DND-41 (cell line): ENCODE measurements at regions not wholly inside any gene's neighbourhood (a gene's known extent, or its start where the extent isn't known, plus 50 kb on each side); places are given as distances from the start of the nearest gene placed in this dataset.

Experiments used
- EZH2 ChIP-seq: IDR thresholded peaks from 3 replicates; pipeline ENCODE4 v1.6.1; 2012; ENCODE audit warnings: borderline replicate concordance, low read depth, mild to moderate bottlenecking, moderate library complexity, low read length, inconsistent platforms; ENCODE audit not compliant: severe bottlenecking
- TF ChIP-seq, protein P1 (sequence below): IDR thresholded peaks from 2 replicates; pipeline ENCODE4 v1.5.1; 2012; ENCODE audit warnings: borderline replicate concordance, low read length, moderate library complexity, mild to moderate bottlenecking; ENCODE audit not compliant: poor library complexity, severe bottlenecking; ENCODE audit errors: extremely low read depth

DNA sequence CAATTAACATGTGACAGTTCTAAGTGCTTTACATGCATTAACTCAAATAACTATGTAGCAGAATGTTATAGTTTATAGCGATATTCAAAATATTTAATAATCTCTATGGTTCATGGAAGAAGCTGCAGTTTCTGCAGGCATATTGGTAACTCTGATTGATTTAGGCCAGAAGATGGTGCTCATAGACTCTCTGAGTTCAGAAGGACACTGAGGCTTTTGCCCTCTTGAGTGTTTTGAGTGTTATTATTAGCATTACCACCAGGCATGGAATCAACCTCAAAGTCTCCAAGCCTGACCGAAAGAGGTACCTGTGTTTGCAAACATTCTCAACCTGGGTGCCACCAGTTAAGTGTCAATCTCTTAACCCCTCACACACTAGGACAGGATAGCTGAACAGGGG is 792.3 kb upstream of the PCDH7 start:
- TF ChIP-seq, protein P1, sequence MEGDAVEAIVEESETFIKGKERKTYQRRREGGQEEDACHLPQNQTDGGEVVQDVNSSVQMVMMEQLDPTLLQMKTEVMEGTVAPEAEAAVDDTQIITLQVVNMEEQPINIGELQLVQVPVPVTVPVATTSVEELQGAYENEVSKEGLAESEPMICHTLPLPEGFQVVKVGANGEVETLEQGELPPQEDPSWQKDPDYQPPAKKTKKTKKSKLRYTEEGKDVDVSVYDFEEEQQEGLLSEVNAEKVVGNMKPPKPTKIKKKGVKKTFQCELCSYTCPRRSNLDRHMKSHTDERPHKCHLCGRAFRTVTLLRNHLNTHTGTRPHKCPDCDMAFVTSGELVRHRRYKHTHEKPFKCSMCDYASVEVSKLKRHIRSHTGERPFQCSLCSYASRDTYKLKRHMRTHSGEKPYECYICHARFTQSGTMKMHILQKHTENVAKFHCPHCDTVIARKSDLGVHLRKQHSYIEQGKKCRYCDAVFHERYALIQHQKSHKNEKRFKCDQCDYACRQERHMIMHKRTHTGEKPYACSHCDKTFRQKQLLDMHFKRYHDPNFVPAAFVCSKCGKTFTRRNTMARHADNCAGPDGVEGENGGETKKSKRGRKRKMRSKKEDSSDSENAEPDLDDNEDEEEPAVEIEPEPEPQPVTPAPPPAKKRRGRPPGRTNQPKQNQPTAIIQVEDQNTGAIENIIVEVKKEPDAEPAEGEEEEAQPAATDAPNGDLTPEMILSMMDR: no peak
- TF ChIP-seq EZH2: no peak
